SK-N-SH (cell line): ENCODE measurements at regions not wholly inside any gene's neighbourhood (a gene's known extent, or its start where the extent isn't known, plus 50 kb on each side); places are given as distances from the start of the nearest gene placed in this dataset.

Experiments
- CTCF ChIA-PET: fragments of 300-600, 350-600 bp; formaldehyde crosslinking; extraction: SDS; loops from one replicate; lab custom pipeline; 2021; lab: Yijun Ruan, JAX
- POLR2A ChIA-PET: fragments of 350-600 bp; sonication (Branson Sonifier 250); formaldehyde crosslinking; extraction: SDS; loops from one replicate; lab custom pipeline; 2020; ENCODE audit warnings: antibody characterized with exemption, inconsistent platforms; lab: Yijun Ruan, JAX
- DNase-seq: peaks from one replicate; pipeline ENCODE4 v3.0.0; 2012
- H2AFZ ChIP-seq: fragments of 200-600 bp; sonication (generic); 2 replicates; pipeline ENCODE4 v1.8.1; 2016; ENCODE audit warnings: antibody characterized with exemption, mild to moderate bottlenecking, low read depth
- H3F3A ChIP-seq: fragments of 200-600 bp; sonication (generic); replicated peaks from 2 replicates; pipeline ENCODE3; 2016; ENCODE audit warnings: antibody characterized with exemption, mild to moderate bottlenecking; ENCODE audit not compliant: insufficient read depth
- H3K27ac ChIP-seq, 2 experiments: fragments of 200-500 bp in 1 of 2; fragments of 200-600 bp in 1 of 2; sonication (Bioruptor generic) in 1 of 2; sonication (generic), shearing (Covaris generic) in 1 of 2; 2 replicates each; pipeline versions ENCODE4 v1.5.1 to v1.6.1; 2014 to 2016; ENCODE audit warnings: low read depth in 2 of 2, inconsistent platforms in 1 of 2, low read length in 1 of 2, mild to moderate bottlenecking in 1 of 2, mixed read lengths in 1 of 2
- H3K27me3 ChIP-seq: fragments of 200-600 bp; sonication (generic), shearing (Covaris generic); 2 replicates; pipeline ENCODE4 v1.6.1; 2016; ENCODE audit warnings: mixed run types; ENCODE audit not compliant: insufficient read depth
- H3K36me3 ChIP-seq, 2 experiments: fragments of 200-500 bp in 1 of 2; fragments of 200-600 bp in 1 of 2; sonication (Bioruptor generic) in 1 of 2; sonication (generic) in 1 of 2; replicated peaks in 1 of 2; 2 replicates each; pipeline versions ENCODE3 to v1.5.1; 2014 to 2016; ENCODE audit warnings: low read length in 1 of 2, mild to moderate bottlenecking in 1 of 2; ENCODE audit not compliant: insufficient read depth in 2 of 2, control insufficient read depth in 1 of 2
- H3K4me1 ChIP-seq, 2 experiments: fragments of 200-500 bp in 1 of 2; fragments of 200-600 bp in 1 of 2; sonication (Bioruptor generic) in 1 of 2; sonication (generic), shearing (Covaris generic) in 1 of 2; 2 replicates each; pipeline versions ENCODE4 v1.5.1 to v1.6.1; 2014 to 2016; ENCODE audit warnings: low read depth in 1 of 2, low read length in 1 of 2, mixed run types in 1 of 2; ENCODE audit not compliant: insufficient read depth in 2 of 2, control insufficient read depth in 1 of 2
- H3K4me2 ChIP-seq: fragments of 200-600 bp; sonication (generic), shearing (Covaris generic); 2 replicates; pipeline ENCODE4 v1.6.1; 2017; ENCODE audit warnings: mixed run types
- H3K4me3 ChIP-seq, 2 experiments: fragments of 200-500 bp in 1 of 2; fragments of 200-600 bp in 1 of 2; sonication (Bioruptor generic) in 1 of 2; sonication (generic), shearing (Covaris generic) in 1 of 2; 2 replicates each; pipeline versions ENCODE4 v1.5.1 to v1.8.1; 2014 to 2016; ENCODE audit warnings: low read depth in 2 of 2, inconsistent platforms in 1 of 2, low read length in 1 of 2, mild to moderate bottlenecking in 1 of 2, mixed read lengths in 1 of 2, moderate library complexity in 1 of 2
- H3K79me2 ChIP-seq: fragments of 200-600 bp; sonication (generic); 2 replicates; pipeline ENCODE4 v1.8.1; 2017; ENCODE audit warnings: mild to moderate bottlenecking; ENCODE audit not compliant: insufficient read depth
- H3K9ac ChIP-seq: fragments of 200-600 bp; sonication (generic); 2 replicates; pipeline ENCODE4 v1.6.1; 2017; ENCODE audit warnings: mixed run types
- H3K9me2 ChIP-seq: fragments of 200-600 bp; sonication (generic); 2 replicates; pipeline ENCODE4 v1.6.1; 2017; ENCODE audit warnings: mixed run types
- H3K9me3 ChIP-seq: fragments of 200-600 bp; sonication (generic); 2 replicates; pipeline ENCODE4 v1.6.1; 2017; ENCODE audit warnings: mixed run types, mild to moderate bottlenecking, moderate library complexity
- H4K20me1 ChIP-seq: fragments of 200-600 bp; sonication (generic); 2 replicates; pipeline ENCODE4 v1.6.1; 2017; ENCODE audit warnings: mild to moderate bottlenecking, mixed run types; ENCODE audit not compliant: insufficient read depth
- CHD2 ChIP-seq: fragments of 150-350 bp; IDR thresholded peaks from 2 replicates; pipeline ENCODE4 v1.6.1; 2018; ENCODE audit warnings: low read length; ENCODE audit not compliant: partially characterized antibody
- EP300 ChIP-seq, 2 experiments: IDR thresholded peaks; 2 replicates each; pipeline versions ENCODE4 v1.4.0 to v1.6.1; 2012; ENCODE audit warnings: borderline replicate concordance in 1 of 2, low read depth in 1 of 2, low read length in 1 of 2
- FOXJ3 ChIP-seq: sonication (generic); formaldehyde crosslinking; IDR thresholded peaks from 2 replicates; pipeline ENCODE4 v1.5.1; 2020; ENCODE audit warnings: mild to moderate bottlenecking, missing genetic modification reagents
- FOXM1 ChIP-seq: IDR thresholded peaks from 2 replicates; pipeline ENCODE4 v1.4.0; 2012; ENCODE audit warnings: low read depth, mild to moderate bottlenecking
- GABPA ChIP-seq: IDR thresholded peaks from 2 replicates; pipeline ENCODE4 v1.4.0; 2012; ENCODE audit warnings: low read depth, mild to moderate bottlenecking
- GATA2 ChIP-seq: sonication (generic); formaldehyde crosslinking; IDR thresholded peaks from 2 replicates; pipeline ENCODE4 v1.5.0; 2020; ENCODE audit warnings: mild to moderate bottlenecking, missing genetic modification reagents
- IRF3 ChIP-seq: fragments of 150-350 bp; IDR thresholded peaks from 2 replicates; pipeline ENCODE4 v1.6.1; 2016; ENCODE audit warnings: mild to moderate bottlenecking, low read depth, low read length
- MXI1 ChIP-seq: IDR thresholded peaks from 2 replicates; pipeline ENCODE4 v1.6.1; 2012; ENCODE audit warnings: mild to moderate bottlenecking, low read depth, low read length, improper control_type of control experiment
- NRF1 ChIP-seq: IDR thresholded peaks from 2 replicates; pipeline ENCODE4 v1.6.1; 2012; ENCODE audit warnings: low read depth, mild to moderate bottlenecking, low read length
- PBX3 ChIP-seq: IDR thresholded peaks from 2 replicates; pipeline ENCODE4; 2012
- RAD21 ChIP-seq: IDR thresholded peaks from 2 replicates; pipeline ENCODE4 v1.6.1; 2012; ENCODE audit warnings: mild to moderate bottlenecking, low read length
- RCOR1 ChIP-seq: fragments of 150-350 bp; IDR thresholded peaks from 2 replicates; pipeline ENCODE4 v1.6.1; 2017; ENCODE audit warnings: antibody characterized with exemption, low read length
- REST ChIP-seq: IDR thresholded peaks from 2 replicates; pipeline ENCODE4 v1.6.1; 2012; ENCODE audit warnings: mild to moderate bottlenecking, low read depth, low read length, moderate library complexity
- RFX5 ChIP-seq: IDR thresholded peaks from 2 replicates; pipeline ENCODE4 v1.6.1; 2012; ENCODE audit warnings: mild to moderate bottlenecking, improper control_type of control experiment, low read length
- RXRA ChIP-seq: IDR thresholded peaks from 2 replicates; pipeline ENCODE4 v1.4.0; 2012; ENCODE audit warnings: low read depth, mild to moderate bottlenecking, borderline replicate concordance
- TEAD4 ChIP-seq: IDR thresholded peaks from 2 replicates; pipeline ENCODE4 v1.4.0; 2012; ENCODE audit warnings: mild to moderate bottlenecking, borderline replicate concordance; ENCODE audit not compliant: insufficient read depth
- USF1 ChIP-seq: IDR thresholded peaks from 2 replicates; pipeline ENCODE4 v1.4.0; 2012; ENCODE audit warnings: low read depth, borderline replicate concordance
- USF2 ChIP-seq: fragments of 150-350 bp; IDR thresholded peaks from 2 replicates; pipeline ENCODE4 v1.6.1; 2017; ENCODE audit warnings: antibody characterized with exemption, low read length, low read depth, borderline replicate concordance
- ZBTB33 ChIP-seq: IDR thresholded peaks from 2 replicates; pipeline ENCODE4 v1.4.0; 2012; ENCODE audit warnings: low read depth, borderline replicate concordance
- WGBS: methylation state at CpG from one replicate; pipeline ENCODE4 v1.1.6; 2017; ENCODE audit warnings: low lambda C conversion rate; 5-methylcytosine and 5-hydroxymethylcytosine counted together

- TF ChIP-seq TEAD4 (no peak), IRF3 (no peak), ZBTB33 (no peak), RAD21 (no peak), MXI1 (no peak), USF2 (no peak), RXRA (no peak), NRF1 (no peak), GABPA (no peak), RFX5 (no peak), FOXM1 (no peak), RCOR1 (no peak), CHD2 (no peak), GATA2 (CRISPR knock-in tag) (no peak), USF1 (no peak), REST (no peak), PBX3 (no peak), FOXJ3 (no peak), EP300 (IDR thresholded peaks at IDR 0.05; ENCODE audit: borderline replicate concordance in 1 of 2, low read depth in 1 of 2, low read length in 1 of 2) (no peak)
- no peak overlapping the region for H3K9ac ChIP-seq
- H3K9me2 ChIP-seq, result no peaks in the 10 kb centered on the region
- H3K27ac ChIP-seq, result no peak overlapping the region
- no peaks in the 10 kb centered on the region for H3K36me3 ChIP-seq
- H3K4me1 ChIP-seq, result no peaks in the 10 kb centered on the region
- no peak overlapping the region for H3K4me2 ChIP-seq
- ChIA-PET CTCF (no interaction called here), POLR2A (no interaction called here)
- WGBS, result 18% methylated on average over 4 of the region's 4 CpGs
- H3K79me2 ChIP-seq, result no peaks in the 10 kb centered on the region
- H3K4me3 ChIP-seq, result no peak overlapping the region
- no peak for DNase-seq
- H4K20me1 ChIP-seq, result no peaks in the 10 kb centered on the region
- no peaks in the 10 kb centered on the region for H3K9me3 ChIP-seq
- no peak overlapping the region for H2AFZ ChIP-seq
- H3K27me3 ChIP-seq, result no peaks in the 10 kb centered on the region
- H3F3A ChIP-seq, result no peaks in the 10 kb centered on the region
These were observed 330.4 kb downstream of the EDEM1 start for GRCh38 chr3:5517921-5518320.
